G401 (cell line): ENCODE measurements at regions not wholly inside any gene's neighbourhood (a gene's known extent, or its start where the extent isn't known, plus 50 kb on each side); places are given as distances from the start of the nearest gene placed in this dataset.

ENCODE experiments used
- DNase-seq: peaks from one replicate; pipeline ENCODE4 v3.0.0-alpha.2; 2015; ENCODE audit warnings: low spot score
- in situ Hi-C: cut with HindIII; loops from 2 replicates; pipeline ENCODE4 v1.10.0; 2016; ENCODE audit warnings: low sequenced_read_pairs, mixed read lengths

DNA sequence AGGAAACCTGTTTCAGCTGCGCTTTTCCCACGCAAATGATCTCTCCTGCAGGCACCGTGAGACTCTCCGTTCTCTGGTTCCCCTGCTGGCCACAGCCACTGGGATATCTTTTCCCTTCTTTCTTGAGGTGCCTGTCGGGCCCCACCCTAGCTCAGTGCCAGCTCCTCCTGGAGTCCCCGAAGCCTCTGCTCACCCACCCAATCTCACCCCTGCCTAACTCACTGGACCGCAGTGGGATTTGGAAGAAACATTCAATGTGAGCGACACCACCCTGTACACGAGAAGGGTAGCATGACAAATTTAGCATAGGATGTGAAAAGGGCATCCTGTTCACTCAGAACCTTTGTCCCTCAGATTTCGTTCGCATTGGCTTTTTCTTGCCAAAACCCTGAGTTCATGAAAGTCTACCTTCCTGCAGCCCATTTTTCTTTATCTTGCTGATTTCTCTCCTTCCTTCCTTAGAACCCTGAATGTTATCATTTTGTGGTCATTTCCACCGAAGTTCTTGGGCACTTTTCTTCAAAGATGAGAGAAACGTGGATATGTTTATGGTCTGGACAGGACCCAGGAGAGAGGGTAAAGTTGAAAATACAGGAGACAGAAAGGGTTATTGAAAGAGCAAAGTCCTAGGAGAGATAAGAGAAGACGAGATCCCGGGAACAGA, 63.6 kb upstream of the ELK3 start:
- in situ Hi-C loops, result no loop called here
- DNase-seq, result no peak

DNA sequence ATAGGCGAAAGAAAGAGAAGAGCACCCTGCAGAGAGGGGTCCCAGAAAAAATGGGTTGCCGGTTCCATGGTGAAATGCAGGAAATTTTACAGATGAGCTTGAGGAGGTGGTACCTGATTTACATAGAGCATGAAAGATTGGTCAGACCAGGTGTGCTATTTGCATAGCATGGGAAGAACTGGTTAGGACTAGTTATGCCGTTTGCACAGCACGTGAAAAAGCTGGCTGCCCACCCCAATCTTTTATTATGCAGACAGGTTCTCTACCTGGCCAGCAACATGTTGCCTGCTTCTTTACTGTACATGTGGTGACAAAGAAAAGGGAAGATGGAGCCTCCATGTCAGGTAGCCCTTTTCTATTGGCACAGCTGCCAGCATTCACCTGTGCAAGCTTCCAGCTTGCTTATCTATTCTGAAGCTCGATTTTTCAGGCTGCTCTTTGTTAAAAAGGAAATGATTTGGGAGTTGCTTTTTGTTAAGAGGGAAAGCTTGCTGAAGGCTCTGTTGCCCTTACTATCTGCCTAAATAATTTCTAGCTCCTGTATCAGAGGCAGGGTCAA, 62.9 kb upstream of the ELK3 start:
- DNase-seq, result no peak
- in situ Hi-C loops, result no loop called here

DNA sequence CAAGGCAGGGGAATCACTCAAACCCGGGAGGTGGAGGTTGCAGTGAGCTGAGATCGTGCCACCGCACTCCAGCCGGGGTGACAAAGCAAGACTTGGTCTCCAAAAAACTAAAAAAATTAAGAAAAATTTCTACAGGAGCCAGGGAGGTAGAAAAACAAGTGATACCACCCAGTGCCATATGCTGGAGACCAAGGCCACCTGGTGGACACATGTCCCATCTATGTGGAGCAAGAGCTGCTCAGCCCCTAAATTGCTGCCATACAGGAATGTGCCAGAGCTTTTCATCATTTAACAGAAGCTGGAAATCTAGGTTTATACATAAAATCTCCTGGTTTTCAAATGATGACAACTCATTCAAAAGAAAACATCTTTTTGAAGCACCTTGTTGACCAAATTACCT, 61.4 kb upstream of the ELK3 start:
- peak; percentile 46 for DNase-seq

DNA sequence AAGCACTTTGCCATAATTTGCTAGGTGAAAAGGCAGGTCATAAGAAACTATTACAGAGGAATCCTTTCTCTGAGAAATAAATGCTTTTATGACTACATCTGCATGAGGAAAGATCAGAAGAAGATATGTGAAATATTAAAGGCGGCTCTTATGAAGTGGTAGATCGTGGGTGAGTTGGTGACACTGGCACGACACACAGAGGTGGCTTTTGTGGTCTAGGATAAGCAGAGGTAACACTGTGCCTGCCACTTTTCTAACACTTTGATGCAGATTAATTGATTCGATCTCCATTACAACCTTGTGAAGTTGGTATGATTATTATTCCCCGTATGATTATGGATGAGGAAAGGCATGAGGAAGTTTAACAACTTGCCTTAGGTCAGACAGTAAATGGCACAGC, 60.0 kb upstream of the ELK3 start:
- DNase-seq, result no peak
- in situ Hi-C loops, result no loop called here

More for the DNA sequence above, 61.4 kb upstream of the ELK3 start:
- in situ Hi-C loops, result no loop called here

DNA sequence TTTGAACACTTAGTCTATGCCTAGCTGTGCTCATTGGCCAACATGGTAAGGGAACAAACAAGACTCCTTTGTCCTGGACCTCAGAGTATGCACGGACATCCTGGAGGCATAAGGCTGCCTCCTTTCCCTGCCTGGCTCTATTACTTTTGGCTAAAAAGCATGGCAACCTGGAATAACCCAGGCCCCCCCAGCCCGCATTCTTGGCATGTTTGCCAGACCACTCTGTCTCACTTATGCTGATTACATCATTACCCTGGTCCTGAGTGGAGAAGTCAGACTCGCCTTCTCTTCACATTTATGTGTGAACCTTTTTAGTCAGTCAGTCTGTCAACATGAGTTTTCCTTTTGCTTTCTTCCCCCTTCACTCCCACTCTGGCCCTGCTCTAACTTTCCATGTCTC, 58.0 kb upstream of the ELK3 start:
- in situ Hi-C loops, result no loop called here
- no peak for DNase-seq

DNA sequence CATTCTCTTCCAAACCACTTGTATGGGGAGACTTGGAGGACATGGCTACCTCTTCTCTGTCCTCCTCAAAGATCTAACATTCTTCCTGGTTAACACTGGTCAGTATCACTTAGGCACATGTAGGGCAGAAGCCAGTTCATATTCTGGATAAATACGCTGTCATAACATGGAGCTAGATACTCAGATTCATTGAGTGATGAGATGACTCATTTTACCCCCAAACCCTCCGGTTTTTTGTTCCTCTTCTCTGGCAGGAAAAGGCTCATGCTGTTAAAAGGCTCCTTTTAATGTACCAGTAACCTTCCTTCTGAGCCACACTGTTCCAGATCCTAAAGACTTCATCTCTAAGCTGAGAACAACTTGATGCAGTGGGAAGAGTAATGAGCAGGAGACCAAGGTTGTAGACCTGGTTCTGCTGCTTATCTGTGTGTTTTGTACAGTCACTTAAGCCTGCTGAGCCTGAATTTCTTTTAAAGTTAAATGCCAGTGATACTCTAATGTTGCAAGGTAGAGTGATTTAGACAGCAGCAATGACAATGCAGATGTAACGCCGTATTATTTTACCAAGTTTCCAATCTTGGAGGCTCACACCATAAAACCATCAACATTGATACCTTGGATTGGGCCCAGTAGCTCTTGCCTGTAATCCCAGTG, 57.3 kb upstream of the ELK3 start:
- DNase-seq, result no peak
- in situ Hi-C loops, result no loop called here

DNA sequence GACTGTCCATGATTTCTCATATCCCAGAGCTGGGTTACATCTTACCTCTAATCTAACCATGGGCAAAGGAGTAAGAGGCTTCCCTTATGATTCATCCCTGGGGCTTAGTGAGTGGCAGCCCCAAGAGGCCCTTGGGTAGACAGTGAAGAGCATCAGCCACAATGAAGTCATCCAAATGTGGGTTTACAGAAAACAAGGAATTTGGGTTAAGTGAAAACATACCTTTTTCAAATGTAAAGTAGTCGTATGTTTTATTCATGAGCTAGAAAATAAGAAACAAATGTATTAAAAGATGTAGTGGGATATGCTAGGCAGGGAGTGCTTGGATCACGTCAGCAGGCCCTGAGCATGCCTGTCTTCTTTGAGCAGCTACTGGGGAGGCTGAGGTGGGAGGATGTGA, 54.0 kb upstream of the ELK3 start:
- in situ Hi-C loops, result no loop called here
- DNase-seq, result no peak

DNA sequence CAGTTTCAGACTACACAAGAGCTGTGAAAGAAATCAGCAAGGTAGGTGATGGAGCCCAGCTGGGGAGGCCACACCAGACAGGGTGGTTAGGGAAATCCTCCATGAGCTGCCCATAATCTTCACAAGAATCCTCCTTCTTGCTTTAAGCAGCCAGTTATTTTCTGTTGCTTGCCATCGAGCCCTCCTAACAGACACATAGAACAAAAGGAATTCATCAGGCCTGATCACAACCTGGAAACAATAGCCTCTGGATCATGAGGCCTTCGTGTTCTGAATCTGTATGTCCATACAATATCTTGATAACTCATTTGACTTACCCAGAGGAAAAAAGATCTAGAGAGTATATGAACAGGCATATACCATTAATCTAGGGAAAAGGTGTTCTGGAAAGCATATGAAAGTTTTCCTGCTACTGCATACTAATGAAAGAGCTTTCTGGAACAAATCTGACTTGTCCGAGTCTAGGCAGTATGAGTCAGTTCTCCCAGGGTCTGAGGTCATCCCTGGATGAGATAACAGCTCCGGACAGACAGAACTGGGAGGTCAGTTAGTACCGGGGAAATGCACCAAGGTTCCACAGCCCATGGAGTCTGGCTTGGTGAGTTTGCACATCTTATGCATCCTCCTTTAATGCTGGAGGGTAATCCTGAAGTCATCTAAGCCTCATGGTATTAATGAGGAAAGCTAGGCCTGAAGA, 52.8 kb upstream of the ELK3 start:
- in situ Hi-C loops, result no loop called here
- no peak for DNase-seq

DNA sequence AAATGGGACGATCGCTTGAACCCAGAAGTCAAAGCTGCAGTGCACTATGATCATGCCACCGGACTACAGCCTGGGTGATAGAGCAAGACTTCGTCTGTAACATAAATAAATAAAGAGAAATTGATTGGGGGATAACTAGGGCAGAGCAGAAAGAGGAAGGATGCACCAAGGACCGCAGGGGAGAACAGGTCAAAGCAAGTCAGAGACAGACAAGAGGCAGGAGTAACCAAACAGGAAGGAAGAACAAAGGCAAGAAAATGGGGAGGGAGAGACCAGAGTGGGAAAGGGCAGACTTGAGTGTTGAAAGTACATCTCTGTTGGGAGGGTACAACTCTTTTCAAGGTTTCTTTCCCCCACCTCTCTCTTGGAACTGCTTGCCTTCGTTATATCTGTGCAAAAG, 50.8 kb upstream of the ELK3 start:
- in situ Hi-C loops, result no loop called here
- no peak for DNase-seq

DNA sequence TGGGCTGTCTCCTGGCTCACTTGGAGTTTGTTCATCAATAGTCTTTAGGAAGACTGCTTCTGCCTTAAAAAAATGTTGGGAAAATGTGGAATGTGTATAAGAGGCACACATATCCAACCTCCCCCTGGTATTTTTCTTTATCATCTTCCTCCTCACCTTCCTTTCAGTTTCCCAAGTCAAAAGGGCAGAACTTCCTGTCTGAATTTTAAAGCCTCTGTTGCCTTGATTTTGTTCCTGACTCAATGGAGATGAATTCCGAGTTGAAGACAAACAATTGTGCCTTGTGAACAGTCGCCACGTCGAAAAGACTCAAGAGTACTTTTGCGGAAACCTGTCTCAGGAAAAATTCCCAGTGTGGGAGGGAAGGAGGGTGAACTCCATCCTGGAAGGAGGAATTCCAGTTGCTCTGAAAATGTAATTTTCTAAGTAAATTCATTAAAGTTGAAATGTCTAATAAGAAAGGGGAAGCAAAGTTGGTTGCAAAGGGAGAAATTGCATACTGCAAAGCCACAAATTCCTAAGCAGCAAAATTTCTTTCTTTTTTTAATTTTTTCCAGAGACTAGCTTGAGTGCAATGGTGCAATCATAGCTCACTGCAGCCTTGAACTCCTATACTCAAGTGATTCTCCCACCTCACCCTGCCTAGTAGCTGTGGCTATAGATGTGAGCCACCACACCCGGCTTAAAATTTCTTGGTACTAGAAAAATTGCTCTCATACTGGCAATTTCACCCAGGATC, 50.2 kb upstream of the ELK3 start:
- no peak for DNase-seq
- in situ Hi-C loops, result no loop called here
